Ovary (tissue), 3 donors: ENCODE measurements at regions not wholly inside any gene's neighbourhood (a gene's known extent, or its start where the extent isn't known, plus 50 kb on each side); places are given as distances from the start of the nearest gene placed in this dataset.

ENCODE experiments used
- POLR2A ChIP-seq: fragments of 450-650 bp; IDR thresholded peaks from one replicate; pipeline ENCODE4 v1.6.1; 2017; ENCODE audit warnings: antibody characterized with exemption, mild to moderate bottlenecking, moderate library complexity
- TF ChIP-seq, protein P1 (sequence below), 3 donors: fragments of 450-650 bp in 2 of 3; fragments of 200-600 bp in 1 of 3; IDR thresholded peaks; one replicate each; pipeline versions ENCODE4 v1.5.1 to v1.8.0; 2016 to 2022; ENCODE audit warnings: antibody characterized with exemption in 3 of 3, mild to moderate bottlenecking in 1 of 3
- donor health status: DM: no; HTN: no; CAD: no.

- TF ChIP-seq, protein P1, sequence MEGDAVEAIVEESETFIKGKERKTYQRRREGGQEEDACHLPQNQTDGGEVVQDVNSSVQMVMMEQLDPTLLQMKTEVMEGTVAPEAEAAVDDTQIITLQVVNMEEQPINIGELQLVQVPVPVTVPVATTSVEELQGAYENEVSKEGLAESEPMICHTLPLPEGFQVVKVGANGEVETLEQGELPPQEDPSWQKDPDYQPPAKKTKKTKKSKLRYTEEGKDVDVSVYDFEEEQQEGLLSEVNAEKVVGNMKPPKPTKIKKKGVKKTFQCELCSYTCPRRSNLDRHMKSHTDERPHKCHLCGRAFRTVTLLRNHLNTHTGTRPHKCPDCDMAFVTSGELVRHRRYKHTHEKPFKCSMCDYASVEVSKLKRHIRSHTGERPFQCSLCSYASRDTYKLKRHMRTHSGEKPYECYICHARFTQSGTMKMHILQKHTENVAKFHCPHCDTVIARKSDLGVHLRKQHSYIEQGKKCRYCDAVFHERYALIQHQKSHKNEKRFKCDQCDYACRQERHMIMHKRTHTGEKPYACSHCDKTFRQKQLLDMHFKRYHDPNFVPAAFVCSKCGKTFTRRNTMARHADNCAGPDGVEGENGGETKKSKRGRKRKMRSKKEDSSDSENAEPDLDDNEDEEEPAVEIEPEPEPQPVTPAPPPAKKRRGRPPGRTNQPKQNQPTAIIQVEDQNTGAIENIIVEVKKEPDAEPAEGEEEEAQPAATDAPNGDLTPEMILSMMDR (IDR thresholded peaks at IDR 0.05), result no peak
- TF ChIP-seq POLR2A, result no peak
Measured at GRCh38 chr18:66895631-66896030, 291.7 kb upstream of the CDH19 start.
